ENCODE measurements at regions not wholly inside any gene's neighbourhood (a gene's known extent, or its start where the extent isn't known, plus 50 kb on each side); places are given as distances from the start of the nearest gene placed in this dataset.

- TF ChIP-seq POLR2A (IDR thresholded peaks at IDR 0.05; ENCODE audit: borderline replicate concordance, extremely low read depth, insufficient read depth, insufficient read length) (no peak), ZNF274 (IDR thresholded peaks at IDR 0.05; ENCODE audit: low read depth, low read length) (no peak), SIN3A (IDR thresholded peaks at IDR 0.05; ENCODE audit: low read depth) (no peak), CTCF (IDR thresholded peaks at IDR 0.05 in 2 of 3, conservative IDR thresholded peaks at IDR 0.05 in 1 of 3; ENCODE audit: borderline replicate concordance in 1 of 3, insufficient read depth in 1 of 3, low read depth in 2 of 3, low read length in 2 of 3) (no peak), CBX3 (IDR thresholded peaks at IDR 0.05; ENCODE audit: low read depth) (no peak), REST (IDR thresholded peaks at IDR 0.05; ENCODE audit: low read depth) (no peak), POLR2AphosphoS5 (IDR thresholded peaks at IDR 0.05; ENCODE audit: low read depth, low read length) (no peak), EZH2 (IDR thresholded peaks at IDR 0.05) (no peak), MAX (IDR thresholded peaks at IDR 0.05) (no peak), ZBTB33 (IDR thresholded peaks at IDR 0.05; ENCODE audit: extremely low read depth, insufficient replicate concordance, low read length) (no peak), RAD21 (IDR thresholded peaks at IDR 0.05; ENCODE audit: low read depth) (no peak)
These were observed 248.9 kb upstream of the RBBP8 start for GRCh38 chr18:22684268-22684667.

Data from HCT116 (cell line).